ENCODE measurements at regions not wholly inside any gene's neighbourhood (a gene's known extent, or its start where the extent isn't known, plus 50 kb on each side); places are given as distances from the start of the nearest gene placed in this dataset.

DNA sequence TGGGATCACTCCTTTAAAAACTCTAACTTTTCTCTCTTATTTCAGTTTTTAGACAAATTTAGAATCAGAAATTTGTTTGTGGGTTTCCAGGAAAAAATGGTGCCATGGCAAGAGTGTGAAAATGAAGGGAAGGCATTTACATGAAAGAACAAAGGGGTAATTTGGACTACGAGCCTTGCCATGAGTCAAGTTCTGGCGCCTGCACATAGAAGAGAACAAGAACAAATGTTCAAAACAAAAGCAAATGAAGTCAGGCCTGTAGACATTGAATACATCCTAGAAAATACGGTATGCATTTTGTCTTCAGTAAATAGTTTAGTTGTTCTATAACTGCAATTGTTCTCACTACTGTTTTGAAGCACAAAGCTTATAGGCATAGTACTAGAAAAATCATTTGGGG, 1390.5 kb downstream of the EFNB2 start:
- no peak for DNase-seq (ENCODE audit: low spot score in 2 of 2, unreplicated experiment in 2 of 2)
- no peak overlapping the region for H3K27ac Mint-ChIP-seq
- no peaks in the 10 kb centered on the region for H3K27me3 Mint-ChIP-seq (ENCODE audit: low read depth)
- peaks cover 4% of the 10 kb centered on the region for H3K9me3 Mint-ChIP-seq
- TF ChIP-seq, protein P1, sequence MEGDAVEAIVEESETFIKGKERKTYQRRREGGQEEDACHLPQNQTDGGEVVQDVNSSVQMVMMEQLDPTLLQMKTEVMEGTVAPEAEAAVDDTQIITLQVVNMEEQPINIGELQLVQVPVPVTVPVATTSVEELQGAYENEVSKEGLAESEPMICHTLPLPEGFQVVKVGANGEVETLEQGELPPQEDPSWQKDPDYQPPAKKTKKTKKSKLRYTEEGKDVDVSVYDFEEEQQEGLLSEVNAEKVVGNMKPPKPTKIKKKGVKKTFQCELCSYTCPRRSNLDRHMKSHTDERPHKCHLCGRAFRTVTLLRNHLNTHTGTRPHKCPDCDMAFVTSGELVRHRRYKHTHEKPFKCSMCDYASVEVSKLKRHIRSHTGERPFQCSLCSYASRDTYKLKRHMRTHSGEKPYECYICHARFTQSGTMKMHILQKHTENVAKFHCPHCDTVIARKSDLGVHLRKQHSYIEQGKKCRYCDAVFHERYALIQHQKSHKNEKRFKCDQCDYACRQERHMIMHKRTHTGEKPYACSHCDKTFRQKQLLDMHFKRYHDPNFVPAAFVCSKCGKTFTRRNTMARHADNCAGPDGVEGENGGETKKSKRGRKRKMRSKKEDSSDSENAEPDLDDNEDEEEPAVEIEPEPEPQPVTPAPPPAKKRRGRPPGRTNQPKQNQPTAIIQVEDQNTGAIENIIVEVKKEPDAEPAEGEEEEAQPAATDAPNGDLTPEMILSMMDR (IDR thresholded peaks at IDR 0.05; ENCODE audit: unreplicated experiment) = no peak
- no peaks in the 10 kb centered on the region for H3K36me3 Mint-ChIP-seq
- H3K4me3 Mint-ChIP-seq = no peak overlapping the region
- peaks cover 7% of the 10 kb centered on the region for H3K4me1 Mint-ChIP-seq

DNA sequence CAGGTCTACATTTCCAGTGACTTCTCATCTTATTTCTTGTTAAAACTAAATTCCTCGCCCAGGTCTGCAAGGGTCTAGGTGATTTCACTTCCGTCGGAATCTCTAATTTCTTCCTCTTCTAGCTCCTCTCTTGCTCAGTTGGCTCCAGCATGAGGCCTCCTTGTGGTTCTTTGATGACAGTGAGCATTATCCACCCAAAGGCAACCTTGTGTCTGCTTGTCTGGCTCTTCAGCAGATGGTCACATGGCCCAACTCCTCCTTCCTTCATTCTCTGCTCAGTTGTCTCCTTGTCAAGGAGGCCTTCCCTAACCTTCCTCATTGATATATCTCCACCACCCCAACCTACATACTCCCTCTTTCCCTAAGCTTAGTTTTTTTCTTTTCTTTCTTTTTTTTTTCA, 1391.4 kb downstream of the EFNB2 start:
- no peaks in the 10 kb centered on the region for H3K36me3 Mint-ChIP-seq
- H3K27ac Mint-ChIP-seq = no peak overlapping the region
- H3K4me1 Mint-ChIP-seq = peaks cover 7% of the 10 kb centered on the region
- peaks cover 4% of the 10 kb centered on the region for H3K9me3 Mint-ChIP-seq
- H3K4me3 Mint-ChIP-seq = no peak overlapping the region
- DNase-seq (ENCODE audit: low spot score in 2 of 2, unreplicated experiment in 2 of 2) = no peak
- H3K27me3 Mint-ChIP-seq (ENCODE audit: low read depth) = no peaks in the 10 kb centered on the region
- TF ChIP-seq, protein P1 (IDR thresholded peaks at IDR 0.05; ENCODE audit: unreplicated experiment) = no peak

DNA sequence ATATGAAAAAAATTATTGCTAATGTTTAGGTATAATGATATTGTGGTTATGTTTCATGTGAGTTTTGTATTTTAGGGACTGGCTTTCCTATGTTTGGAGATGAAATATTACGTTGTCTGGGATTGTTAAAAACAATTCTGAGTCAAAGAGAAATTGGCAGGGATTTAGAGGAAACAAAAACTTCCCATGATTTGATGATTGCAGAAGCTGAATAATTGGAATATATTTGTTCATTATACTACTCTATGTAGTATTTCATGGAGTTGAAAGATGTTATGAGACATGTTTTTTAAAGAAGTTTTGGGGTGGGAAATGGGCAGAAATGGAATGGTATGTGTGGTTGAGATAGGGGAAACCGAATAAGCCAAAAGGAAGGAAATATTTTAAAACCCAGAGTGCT, 1392.9 kb downstream of the EFNB2 start:
- Mint-ChIP-seq H3K9me3 (peaks cover 4% of the 10 kb centered on the region), H3K27me3 (ENCODE audit: low read depth) (no peaks in the 10 kb centered on the region), H3K4me1 (peaks cover 7% of the 10 kb centered on the region), H3K27ac (no peak overlapping the region), H3K4me3 (no peak overlapping the region), H3K36me3 (no peaks in the 10 kb centered on the region)
- DNase-seq (ENCODE audit: low spot score in 2 of 2, unreplicated experiment in 2 of 2) = no peak
- TF ChIP-seq, protein P1 (IDR thresholded peaks at IDR 0.05; ENCODE audit: unreplicated experiment) = no peak

- TF ChIP-seq, protein P1 (IDR thresholded peaks at IDR 0.05; ENCODE audit: unreplicated experiment) = no peak
- Mint-ChIP-seq H3K4me3 (no peak overlapping the region), H3K27me3 (ENCODE audit: low read depth) (no peaks in the 10 kb centered on the region), H3K4me1 (peaks cover 18% of the 10 kb centered on the region), H3K36me3 (no peaks in the 10 kb centered on the region), H3K9me3 (no peaks in the 10 kb centered on the region), H3K27ac (no peak overlapping the region)
- DNase-seq (ENCODE audit: low spot score in 2 of 2, unreplicated experiment in 2 of 2) = no peak
Measured at GRCh38 chr13:105139380-105140285, 1395.8 kb downstream of the EFNB2 start.

- DNase-seq (ENCODE audit: low spot score in 2 of 2, unreplicated experiment in 2 of 2) = no peak
- TF ChIP-seq, protein P1 (IDR thresholded peaks at IDR 0.05; ENCODE audit: unreplicated experiment) = no peak
- Mint-ChIP-seq H3K4me3 (no peak overlapping the region), H3K4me1 (peaks cover 18% of the 10 kb centered on the region), H3K36me3 (no peaks in the 10 kb centered on the region), H3K27ac (no peak overlapping the region), H3K27me3 (ENCODE audit: low read depth) (no peaks in the 10 kb centered on the region), H3K9me3 (no peaks in the 10 kb centered on the region)
Measured at GRCh38 chr13:105139048-105139379, 1396.4 kb downstream of the EFNB2 start.
